Activated T-cell treated with anti-CD3 and anti-CD28 coated beads for 4 hours (primary cell): ENCODE measurements at regions not wholly inside any gene's neighbourhood (a gene's known extent, or its start where the extent isn't known, plus 50 kb on each side); places are given as distances from the start of the nearest gene placed in this dataset.

Experiments used
- DNase-seq: peaks from one replicate; pipeline ENCODE4 v3.0.0-alpha.2; 2020

DNA sequence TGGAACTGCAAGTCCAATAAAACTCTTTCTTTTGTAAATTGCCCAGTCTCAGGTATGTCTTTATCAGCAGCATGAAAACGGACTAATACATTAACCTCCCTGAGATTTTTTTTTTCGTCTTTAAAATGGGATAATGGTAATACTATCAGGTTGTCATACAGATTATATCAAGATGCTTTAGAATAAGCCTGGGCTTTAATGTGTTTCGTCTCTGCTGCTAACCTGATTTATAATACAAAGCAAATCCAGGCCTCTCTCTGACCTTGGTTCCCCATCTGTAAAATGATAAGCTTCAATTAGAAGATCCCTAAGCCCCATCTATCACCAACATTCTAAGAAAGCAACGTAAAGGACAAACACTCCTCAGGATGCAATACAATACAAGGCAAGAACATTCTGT is 283.5 kb downstream of the LRATD1 start:
- no peak for DNase-seq

DNA sequence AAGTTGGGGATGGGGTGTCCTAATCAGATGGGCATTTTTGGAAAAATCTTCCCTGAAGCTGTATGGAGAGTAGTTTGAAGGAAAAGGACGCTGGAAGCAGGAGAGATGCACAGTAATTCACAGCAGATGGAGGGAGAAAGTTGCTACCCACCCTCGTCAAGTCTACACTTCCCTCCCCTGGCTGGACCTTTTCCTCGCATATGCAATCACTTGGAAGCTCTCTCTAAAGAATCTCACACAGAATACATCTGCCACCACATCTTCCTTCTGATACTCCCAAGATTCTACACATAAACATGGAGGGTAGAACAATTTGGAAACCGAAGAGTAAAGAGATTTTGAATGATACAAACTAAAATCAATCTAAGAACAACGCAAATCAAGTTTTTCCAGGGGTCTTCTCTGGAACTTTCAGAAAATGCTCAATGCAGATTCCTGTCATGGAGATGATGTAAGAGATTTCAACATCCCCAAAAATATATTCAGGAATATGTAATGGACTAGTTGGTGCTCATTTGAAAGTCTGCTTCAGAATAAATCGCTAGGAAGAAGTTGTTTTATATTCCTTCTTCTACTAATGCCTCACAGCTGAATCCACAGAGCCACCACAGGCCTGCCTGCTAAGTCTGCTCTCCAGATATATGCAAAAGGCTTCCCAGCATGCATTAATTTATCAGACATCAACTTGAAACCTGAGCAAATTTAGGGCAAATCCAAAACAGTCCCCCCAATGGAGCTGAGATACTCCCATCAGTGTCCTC is 291.5 kb downstream of the LRATD1 start:
- DNase-seq = no peak

DNA sequence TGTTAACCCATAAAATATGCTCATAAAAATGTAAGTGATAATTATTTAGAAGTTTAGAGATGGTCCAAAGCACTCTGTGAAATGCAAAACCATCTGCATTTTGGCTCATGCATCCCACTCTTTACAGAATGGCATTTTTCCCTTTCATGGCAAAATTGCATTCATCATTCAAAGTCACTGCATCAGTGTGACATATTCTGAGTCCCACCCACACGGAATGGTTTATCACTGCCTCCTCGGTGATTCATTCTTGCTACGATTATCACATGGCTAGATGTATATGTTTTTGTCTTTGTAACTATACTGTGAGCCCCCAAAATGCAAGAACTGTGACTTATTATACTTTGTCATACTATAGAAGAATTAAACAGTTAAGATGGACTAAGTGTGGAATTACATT is 293.0 kb downstream of the LRATD1 start:
- DNase-seq = no peak

DNA sequence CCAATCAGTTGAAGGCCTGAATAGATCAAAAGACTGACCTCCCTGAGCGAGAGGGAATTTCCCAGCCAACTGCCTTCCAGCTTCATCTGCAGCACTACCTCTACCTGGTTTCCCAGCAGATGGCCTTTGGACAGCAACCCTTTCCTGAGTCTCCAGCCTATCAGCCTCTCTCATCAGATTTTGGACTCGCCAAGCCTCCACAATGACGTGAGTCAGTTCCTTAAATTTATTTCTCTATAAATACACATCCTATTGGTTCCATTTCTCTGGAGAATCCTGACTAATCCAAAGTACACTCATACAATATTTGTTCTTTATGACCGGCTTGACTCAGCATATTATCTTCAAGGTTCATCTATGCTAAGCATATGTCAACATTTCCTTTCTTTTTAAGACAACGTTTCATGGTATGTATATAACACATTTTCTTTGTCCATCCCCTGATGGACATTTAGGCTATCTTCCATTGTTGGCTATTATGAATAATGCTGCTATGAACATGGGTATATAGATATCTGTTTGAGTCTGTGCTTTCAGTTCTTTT is 294.6 kb downstream of the LRATD1 start:
- DNase-seq = no peak

DNA sequence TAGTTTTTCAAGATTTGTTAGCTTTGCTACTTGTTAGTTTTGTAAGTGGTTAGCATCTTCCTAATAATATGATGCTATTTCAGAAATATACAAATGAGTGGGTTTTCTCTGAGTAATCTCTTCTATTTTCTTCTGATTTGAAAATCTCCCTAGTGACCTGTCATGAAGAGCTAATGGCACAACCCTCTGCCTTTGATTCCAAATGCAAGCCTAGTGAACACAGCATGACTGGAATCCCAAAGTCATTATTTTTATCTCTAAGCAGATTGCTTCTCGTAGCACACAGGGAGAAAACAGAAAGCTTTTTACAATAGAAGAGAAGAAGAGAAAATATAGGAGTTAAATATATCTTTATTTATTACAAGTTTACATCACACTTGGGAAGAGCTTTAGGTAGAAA is 295.5 kb downstream of the LRATD1 start:
- no peak for DNase-seq

DNA sequence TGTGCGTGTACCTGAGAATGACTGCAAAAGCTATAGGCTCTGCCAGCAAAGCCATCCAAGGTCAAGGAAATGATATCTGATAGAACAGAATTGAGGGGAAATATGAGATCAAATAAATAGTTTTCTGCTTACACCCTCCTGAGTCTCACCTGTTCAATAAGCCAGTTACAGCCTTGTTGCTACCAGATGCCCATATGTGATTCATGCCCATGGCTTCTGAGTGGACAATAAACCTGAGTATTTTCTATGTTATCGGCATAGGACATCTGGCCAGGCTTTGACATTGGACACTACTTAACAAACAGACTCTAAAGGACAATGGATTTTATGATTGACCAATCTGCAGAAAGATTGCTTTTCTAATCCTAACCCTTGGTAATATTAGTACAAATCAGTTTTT is 297.9 kb downstream of the LRATD1 start:
- no peak for DNase-seq

DNA sequence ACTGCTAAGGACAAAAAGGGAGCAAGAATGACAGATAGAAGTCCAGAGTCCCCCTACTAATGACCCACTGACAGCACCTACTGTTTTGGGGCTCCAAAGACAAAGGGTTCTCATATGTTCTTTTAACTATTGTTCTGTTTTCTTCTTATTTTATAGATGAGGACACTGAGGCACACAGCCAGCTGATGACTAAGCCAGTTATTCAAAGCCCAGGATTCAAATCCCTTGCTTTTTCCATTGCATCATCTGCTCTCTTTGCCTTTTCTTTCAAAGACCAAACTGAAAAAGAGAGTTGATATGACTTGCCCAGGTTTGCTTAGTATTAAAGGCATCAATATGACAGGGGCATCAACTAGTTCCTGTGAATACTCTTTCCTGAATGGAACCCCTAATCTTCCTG is 299.8 kb downstream of the LRATD1 start:
- DNase-seq = no peak

DNA sequence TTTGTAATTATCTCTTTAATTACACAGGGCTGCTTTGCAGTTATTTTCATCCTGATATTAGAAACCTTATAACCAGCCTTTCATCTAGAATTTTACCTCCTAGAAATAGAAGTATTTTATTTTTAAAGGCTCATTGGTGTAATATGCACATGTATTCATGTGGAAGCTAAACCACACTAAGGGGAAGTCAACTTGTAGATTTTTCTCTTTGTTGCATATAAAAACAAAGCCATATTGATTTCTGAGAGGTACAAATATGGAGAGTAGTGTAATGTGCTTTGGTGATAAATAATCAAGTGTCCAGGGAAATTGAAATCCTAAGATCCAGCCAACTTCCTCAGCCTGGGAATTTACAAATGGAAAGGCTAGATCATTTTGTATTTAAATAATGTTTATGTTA is 301.2 kb downstream of the LRATD1 start:
- no peak for DNase-seq

DNA sequence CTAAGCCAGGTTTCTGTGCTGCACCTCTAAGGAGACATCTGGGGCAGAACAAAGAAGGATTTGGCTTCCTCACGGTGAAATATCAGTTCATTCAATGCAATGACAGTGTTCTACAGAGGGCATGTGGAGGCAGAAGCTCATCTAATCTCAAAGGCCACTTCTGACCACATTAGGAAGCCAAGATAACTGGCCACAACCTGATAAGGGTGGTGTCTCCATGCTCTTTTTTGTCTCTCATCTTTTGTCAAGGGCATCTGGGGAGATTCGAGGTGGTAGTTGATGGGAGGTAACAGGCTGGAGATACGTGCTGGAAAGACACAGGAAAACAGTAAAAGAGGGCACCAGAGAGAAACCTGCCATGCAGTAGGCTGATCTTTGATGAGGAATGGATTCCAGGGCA is 303.9 kb downstream of the LRATD1 start:
- no peak for DNase-seq

DNA sequence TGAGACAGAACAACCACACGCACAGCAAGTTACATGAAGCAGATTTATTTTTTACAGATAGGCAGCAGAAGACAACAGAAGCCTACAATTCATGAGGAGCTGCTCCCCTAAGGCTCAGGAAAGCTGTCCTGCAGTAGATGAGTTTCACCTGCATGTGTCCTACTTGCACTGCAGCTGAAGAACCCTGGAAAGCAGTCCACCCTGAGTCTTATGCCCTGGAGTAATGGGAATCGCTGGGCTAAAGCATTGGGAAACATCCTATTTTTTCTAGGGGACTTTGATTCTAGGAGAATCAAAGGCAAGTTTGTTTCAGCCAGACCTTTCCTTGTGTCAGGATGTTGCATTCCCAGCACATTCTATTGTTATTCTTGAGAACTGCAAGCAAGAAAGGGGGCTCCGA is 304.8 kb downstream of the LRATD1 start:
- DNase-seq = no peak

DNA sequence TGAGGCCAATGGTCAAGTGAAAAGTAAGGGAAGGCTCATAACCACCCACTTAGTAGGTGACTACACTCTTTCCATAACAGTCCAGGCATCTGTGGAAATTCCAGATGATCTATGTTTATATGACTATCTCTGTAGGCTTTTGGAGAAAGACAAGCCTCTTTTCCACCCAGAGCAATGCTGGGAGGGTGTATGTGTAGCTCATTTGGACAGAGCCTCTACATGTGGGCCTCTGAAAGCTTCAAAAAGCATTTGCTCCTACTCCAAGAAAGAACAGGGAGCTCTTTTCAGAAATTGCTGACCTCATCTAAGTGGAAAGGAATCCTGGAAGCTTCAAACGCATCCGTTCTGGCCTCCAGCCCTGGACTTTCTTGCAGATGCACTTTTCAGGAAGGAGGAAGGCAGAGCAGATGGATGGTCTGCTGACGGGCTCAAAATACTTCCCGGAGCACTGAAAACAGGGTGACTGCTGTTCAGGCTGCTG is 308.7 kb downstream of the LRATD1 start:
- DNase-seq = no peak

DNA sequence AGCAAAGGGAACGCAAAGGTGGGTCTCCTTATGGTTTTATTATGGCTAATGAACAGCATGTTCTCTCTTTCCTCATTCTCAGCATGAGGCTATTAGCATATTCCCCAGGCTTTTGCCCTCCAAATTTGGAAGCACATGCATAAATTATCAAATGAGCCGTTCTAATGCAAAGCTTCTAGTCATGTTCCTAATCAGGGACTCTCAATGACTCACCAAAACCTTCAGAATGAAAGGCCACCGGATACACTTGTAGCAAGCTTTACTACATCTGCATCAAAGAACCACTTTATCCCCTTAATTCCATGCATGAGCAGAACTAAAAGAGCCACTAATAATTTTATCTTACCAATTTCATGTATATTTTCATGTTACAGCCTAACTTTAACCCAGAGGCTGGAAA is 310.5 kb downstream of the LRATD1 start:
- no peak for DNase-seq

DNA sequence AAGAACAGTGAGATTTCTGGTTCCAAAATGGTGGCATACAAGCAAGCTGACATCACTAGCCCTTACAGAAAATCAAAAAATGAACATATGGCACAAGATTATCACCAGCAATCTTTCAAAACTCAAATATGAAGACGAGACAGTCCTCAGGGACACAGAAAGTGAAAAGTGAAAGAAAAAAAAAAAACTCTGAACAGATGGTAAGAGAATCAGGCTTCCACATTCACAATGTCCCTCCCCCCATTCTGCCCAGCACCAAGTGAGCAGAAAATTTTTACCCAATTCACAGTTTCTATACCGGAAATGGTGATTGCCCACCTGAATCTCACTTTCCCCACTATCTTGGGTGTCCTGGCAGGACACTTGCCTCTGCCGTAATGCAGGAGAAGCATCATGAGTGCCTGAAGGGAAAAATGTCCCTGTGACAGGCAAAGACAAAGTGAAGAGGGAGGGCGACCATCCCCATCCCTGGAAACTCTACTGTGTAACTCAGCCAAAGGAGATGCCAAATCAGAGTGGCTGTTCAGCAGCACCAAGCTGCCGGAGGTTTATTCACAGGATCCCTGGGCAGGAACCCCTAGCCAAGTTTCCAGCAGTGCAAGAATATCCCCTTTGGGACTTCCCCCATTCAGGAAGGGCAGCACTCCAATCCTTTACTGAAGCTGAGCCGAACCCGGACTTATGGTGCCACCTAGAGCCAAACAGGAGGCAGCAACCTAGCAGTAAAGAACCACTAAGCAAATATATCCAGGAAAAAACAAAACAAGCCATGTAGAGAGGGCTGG is 312.2 kb downstream of the LRATD1 start:
- DNase-seq = no peak

DNA sequence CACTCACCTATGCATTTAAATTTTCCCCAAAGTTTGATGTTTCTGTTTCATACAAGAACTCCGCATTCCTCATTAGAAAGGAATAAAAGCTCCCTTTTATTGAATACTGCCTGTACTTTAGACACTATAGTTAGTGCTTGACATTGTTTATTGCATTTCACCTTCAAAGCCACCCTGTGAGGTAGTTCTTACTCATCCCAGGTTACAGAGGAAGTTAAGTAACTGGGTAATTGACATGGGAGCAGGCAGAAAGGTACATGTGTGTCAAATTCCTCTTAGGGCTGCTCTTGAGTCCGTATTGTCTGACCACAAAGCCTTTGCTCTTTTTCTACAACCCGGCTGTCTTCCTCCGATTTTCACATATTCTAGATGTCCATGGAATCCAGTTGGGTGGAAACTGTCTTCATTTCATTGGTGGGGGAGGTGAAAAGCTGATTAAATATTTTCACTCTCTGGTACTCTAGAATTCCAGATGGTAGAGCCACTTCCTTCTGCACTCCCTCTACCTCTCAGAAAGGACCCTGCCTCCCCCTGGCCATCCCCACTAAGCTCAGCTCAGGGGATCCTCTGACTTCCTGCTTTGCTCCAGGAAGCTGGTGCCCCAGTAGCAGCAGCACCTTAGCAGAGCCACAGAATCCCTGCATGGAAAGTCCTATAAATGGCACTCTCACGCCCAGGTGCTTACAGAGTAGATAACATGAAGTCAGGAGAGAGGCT is 319.2 kb downstream of the LRATD1 start:
- no peak for DNase-seq

DNA sequence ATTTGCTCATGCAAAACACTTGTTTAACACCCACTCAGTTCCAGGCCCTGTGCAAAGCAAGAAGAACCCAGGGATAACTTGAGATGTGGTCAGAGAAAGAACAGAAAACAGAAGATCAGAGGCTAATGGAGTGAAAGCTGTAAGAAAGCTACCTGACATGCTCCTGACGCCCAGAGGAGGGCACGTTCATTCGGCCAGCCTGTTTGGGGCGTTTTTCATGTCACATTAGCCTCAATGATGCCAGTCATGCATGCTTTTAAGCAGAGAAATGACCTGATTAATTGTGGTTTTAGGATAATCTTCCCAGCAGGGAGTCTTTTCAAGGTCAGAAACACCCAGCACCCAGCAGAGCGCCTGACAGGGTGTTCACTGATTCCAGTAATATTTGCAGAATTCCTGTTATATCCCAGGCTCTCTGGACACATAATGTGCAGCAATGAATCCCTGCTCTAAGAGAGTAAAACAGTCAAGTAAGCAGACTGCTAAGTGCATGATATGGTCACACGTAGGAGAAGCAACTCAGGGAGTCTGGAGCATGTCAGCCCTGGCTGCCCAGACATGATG is 320.0 kb downstream of the LRATD1 start:
- DNase-seq = no peak

DNA sequence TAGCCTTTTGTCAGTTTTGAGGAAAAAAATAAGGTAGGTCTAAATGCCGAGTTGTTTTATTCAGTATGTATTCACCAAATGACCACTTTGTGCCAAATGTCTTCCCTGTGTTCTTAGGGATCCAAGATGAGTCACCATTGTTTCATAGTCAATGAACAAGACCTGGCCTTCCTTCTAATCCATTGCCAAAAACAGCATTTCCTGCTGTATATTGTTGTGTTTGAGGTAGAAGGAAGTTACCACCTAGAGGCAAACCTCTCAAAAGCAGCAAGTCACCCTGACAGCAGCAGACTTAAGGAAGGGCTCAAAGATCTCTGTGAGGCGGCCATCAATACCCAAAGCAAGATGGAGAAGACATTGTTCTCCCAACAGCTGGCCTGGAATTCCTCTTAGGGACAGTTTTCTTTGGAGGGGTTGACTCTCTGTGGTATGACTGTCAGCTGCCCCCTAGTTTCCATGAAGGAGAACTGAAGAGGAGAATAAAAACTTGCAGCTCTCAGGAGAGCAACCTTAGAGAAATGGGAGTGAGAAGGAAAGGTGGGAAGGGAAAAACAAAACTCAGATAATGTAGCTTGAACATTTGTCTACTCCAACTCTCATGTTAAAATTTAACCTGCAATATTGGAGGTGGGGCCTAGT is 328.3 kb downstream of the LRATD1 start:
- no peak for DNase-seq

DNA sequence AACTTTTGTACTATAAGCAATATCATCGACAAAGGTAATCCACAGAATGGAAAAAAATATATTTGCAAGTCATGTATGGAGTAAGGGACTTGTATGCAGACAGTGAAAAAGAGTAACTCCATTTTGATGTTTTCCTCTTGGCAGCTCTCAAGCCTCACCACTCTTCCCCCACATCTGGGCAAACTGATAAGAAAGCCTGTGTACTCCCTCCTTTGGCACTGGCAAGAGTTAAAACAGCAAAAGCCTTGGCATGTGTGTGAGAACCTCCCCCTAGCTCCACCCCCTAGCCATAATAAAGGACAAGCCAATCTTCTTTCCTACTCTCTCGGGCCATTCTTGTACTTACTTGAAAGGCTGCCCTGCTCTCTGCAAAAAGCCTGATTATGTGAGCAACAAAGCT is 335.2 kb downstream of the LRATD1 start:
- DNase-seq = no peak

DNA sequence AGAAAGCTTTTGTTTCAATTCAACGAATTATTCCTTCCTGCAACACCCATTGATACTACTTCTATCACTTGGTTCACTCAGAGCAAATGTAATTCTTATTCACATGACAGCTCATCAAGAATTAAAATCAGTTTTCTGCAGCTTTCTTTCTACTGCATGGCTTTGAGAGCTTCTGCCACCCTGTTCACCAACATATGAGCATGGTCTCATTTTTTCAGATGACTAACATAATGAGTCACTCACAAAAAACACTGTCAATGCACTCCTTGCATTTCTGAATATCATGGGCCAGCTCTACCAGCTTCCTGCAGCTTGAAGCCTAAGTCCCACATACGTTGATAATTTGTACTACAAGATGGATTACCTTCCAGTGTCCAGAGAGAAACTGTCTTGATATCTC is 342.9 kb downstream of the LRATD1 start:
- DNase-seq = no peak

DNA sequence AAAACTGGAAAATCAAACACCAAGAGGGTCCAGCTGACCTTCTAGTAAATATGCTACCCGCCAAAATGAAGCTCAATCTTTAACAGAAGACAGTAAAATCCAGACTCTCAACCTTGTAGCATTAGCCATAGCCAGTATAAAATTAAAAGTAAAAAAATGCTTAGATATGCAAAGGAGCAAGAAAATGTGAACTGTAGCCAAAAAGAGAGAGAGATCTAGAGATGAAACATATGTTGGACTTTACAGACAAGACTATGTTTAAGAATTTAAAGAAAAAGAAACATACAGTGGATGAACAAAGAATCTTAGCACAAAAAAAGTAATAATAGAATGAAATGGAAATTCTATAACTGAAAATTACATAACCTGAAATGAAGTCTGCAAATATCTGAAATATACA is 344.5 kb downstream of the LRATD1 start:
- DNase-seq = no peak

DNA sequence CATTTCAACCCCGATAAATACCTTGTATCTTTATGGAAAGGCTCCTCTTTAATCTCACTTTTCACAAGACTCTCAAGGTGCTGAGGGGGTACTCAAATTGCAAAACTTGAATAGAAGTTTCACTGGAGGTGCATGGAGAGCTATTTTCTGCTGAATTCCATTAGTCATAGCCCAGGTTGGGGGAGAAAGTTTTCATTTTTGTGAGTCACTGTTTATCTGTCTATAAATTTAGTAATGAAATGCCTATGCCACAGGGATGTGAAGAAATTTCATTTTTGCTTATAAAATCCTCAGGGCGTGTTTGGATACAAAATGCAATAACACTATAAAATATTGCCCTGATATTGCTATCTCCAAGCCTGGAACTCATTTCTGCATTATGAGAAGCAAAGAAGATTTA is 346.3 kb downstream of the LRATD1 start:
- no peak for DNase-seq

DNA sequence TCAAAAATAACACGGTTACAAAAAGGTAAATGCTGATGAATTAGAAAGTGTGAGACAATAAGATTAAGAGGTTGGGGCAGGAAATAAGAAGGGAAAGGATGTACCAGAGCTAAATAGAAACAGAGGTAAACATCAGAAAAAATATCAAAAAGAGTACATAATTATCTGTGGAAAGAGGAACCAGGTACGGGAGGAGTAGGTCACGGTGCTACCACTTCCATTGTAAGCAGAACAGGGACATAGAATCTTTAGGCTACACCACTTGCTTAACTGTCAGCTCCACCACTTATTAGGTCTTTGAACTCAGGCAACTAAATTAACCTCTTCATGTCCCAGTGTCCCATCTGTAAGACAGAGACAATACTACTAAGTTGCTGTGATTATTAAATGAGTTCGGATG is 350.3 kb downstream of the LRATD1 start:
- DNase-seq = no peak

DNA sequence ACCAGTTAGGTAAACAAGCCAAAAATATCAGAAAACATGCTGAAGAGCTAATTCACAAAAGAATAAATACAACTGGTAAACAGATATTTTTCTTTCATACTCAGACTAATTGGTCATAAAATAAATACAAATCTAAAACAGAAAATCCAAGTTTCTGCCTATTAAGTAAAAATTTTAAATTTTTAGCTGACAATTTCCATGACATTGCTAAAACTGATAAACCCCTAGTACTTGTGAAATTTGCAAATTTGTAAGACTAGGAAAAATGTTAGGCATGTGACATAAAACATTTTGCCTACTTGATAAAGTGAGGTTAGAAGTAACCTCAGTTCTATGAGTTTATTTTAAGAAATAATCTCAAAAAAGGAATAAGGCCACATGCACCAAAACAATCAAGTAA is 356.1 kb downstream of the LRATD1 start:
- DNase-seq = no peak

DNA sequence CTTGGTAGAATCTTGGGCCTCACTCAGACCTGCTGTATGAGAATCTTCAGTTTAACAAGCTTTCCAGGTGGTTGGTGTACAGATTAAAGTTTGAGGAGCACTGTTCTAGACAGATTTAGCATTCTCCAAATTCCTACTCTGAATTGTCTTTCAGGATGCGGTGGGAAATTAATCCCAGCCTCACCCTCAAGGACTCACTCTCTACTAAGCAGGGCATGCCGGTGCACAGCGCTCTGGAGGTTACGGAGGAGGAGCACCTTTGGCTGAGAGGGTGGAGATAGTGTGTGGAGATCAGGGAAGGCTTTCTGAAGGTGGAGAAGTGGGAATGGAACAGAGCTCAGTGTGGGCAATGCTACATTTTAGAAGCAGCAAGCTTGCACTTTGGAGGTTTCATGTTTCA is 359.2 kb downstream of the LRATD1 start:
- DNase-seq = no peak
